ENCODE measurements at regions not wholly inside any gene's neighbourhood (a gene's known extent, or its start where the extent isn't known, plus 50 kb on each side); places are given as distances from the start of the nearest gene placed in this dataset.

- DNase-seq, result no peak
These were observed 387.5 kb downstream of the FAM170A start for GRCh38 chr5:120016717-120017382.

- no peak for DNase-seq
These were observed 388.2 kb downstream of the FAM170A start for GRCh38 chr5:120017513-120017912.

- no peak for DNase-seq
These were observed 405.8 kb downstream of the FAM170A start for GRCh38 chr5:120035181-120035580.

GRCh38 chr5:120035815-120036577 lies 406.6 kb downstream of the FAM170A start:
- no peak for DNase-seq

GRCh38 chr5:120037451-120037850 lies 408.1 kb downstream of the FAM170A start:
- DNase-seq, result no peak

GRCh38 chr5:120039111-120039510 lies 409.8 kb downstream of the FAM170A start:
- DNase-seq, result no peak

- DNase-seq, result no peak
These were observed 414.1 kb downstream of the FAM170A start for GRCh38 chr5:120043431-120043830.

GRCh38 chr5:120052916-120053828 lies 410.9 kb upstream of the PRR16 start:
- DNase-seq, result no peak

- DNase-seq, result no peak
These were observed 410.3 kb upstream of the PRR16 start for GRCh38 chr5:120053841-120054240.

- DNase-seq, result no peak
These were observed 408.2 kb upstream of the PRR16 start for GRCh38 chr5:120055858-120056257.

GRCh38 chr5:120062515-120062917 lies 401.6 kb upstream of the PRR16 start:
- DNase-seq, result no peak

GRCh38 chr5:120072068-120072761 lies 391.9 kb upstream of the PRR16 start:
- no peak for DNase-seq

GRCh38 chr5:120073722-120074121 lies 390.4 kb upstream of the PRR16 start:
- DNase-seq, result no peak

GRCh38 chr5:120080781-120081180 lies 383.3 kb upstream of the PRR16 start:
- no peak for DNase-seq

GRCh38 chr5:120082316-120083068 lies 381.6 kb upstream of the PRR16 start:
- no peak for DNase-seq

- peak; percentile 5 for DNase-seq
These were observed 380.1 kb upstream of the PRR16 start for GRCh38 chr5:120083851-120084542.

- DNase-seq, result no peak
These were observed 379.6 kb upstream of the PRR16 start for GRCh38 chr5:120084543-120084870.

- no peak for DNase-seq
These were observed 378.0 kb upstream of the PRR16 start for GRCh38 chr5:120086081-120086480.

GRCh38 chr5:120088412-120088811 lies 375.7 kb upstream of the PRR16 start:
- DNase-seq, result no peak

- no peak for DNase-seq
These were observed 375.3 kb upstream of the PRR16 start for GRCh38 chr5:120088836-120089235.

GRCh38 chr5:120091376-120091948 lies 372.6 kb upstream of the PRR16 start:
- DNase-seq, result no peak
